ENCODE measurements at regions not wholly inside any gene's neighbourhood (a gene's known extent, or its start where the extent isn't known, plus 50 kb on each side); places are given as distances from the start of the nearest gene placed in this dataset.

GRCh38 chr3:116863270-116863770 is 153.7 kb downstream of the TUSC7 start:
- TF ChIP-seq POLR2A (IDR thresholded peaks at IDR 0.05) = no peak
- TF ChIP-seq, protein P1, sequence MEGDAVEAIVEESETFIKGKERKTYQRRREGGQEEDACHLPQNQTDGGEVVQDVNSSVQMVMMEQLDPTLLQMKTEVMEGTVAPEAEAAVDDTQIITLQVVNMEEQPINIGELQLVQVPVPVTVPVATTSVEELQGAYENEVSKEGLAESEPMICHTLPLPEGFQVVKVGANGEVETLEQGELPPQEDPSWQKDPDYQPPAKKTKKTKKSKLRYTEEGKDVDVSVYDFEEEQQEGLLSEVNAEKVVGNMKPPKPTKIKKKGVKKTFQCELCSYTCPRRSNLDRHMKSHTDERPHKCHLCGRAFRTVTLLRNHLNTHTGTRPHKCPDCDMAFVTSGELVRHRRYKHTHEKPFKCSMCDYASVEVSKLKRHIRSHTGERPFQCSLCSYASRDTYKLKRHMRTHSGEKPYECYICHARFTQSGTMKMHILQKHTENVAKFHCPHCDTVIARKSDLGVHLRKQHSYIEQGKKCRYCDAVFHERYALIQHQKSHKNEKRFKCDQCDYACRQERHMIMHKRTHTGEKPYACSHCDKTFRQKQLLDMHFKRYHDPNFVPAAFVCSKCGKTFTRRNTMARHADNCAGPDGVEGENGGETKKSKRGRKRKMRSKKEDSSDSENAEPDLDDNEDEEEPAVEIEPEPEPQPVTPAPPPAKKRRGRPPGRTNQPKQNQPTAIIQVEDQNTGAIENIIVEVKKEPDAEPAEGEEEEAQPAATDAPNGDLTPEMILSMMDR (IDR thresholded peaks at IDR 0.05) = no peak

DNA sequence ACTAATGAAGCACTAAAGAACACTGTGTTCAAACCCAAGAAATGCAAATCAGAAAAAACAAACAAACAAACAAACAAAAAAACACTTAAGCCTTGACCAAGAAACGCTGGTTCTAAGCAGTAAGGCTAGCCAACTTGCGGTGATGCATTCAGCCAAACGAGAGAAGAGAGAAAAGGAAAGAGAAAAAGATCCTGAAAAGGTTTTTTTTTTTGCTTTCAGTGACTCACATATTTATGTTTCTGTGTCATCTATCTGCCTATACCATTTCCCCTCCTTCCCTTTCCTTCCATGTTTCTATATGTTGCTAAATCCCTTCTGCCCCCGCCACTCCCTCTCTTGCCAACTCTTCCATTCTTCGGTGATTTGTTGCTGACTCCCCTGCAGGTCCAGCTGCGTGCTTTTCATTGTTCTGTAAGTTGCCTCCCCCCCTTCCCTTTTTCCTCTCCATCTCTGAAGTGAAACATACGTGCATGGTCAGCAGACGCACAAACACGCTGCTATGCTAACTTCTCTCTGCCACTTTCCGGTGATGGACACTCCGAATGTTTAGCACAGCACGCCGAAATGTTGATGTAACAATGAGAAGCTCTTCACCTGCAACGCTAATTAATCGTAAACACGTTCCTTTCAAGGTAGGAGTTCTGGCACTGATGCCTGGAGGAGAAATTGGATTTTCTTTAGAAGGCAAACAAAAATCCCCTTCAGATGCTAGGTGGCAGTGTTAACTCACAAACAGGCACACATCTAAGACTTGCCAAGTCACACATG is 154.4 kb downstream of the TUSC7 start:
- intact Hi-C loops (cut with DNase I) = loop anchor here in 1 of 2 donors (10.0 kb wide), 2 partner anchors 89 to 151 kb away; no protein-coding TSS in a partner anchor
- Histone ChIP-seq H3K36me3 (replicated peaks in 1 of 2) (no peaks in the 10 kb centered on the region), H3K4me1 (replicated peaks in 1 of 2) (peaks cover 0 to 12% of the 10 kb centered on the region in 2 donors), H3K9me3 (replicated peaks in 1 of 3) (no peaks in the 10 kb centered on the region), H3K27ac (no peak overlapping the region), H3K4me3 (peak overlapping the region in 3 of 4 donors; percentile 4 to 60 (median 18)), H3K27me3 (no peaks in the 10 kb centered on the region)
- TF ChIP-seq, protein P1 (IDR thresholded peaks at IDR 0.05) = peak; percentile 23 to 81 (median 72)
- no peak for TF ChIP-seq POLR2A (IDR thresholded peaks at IDR 0.05)
- peak in 6 of 7 donors; percentile 31 to 65 (median 45) for DNase-seq
- 4 to 7% (median 6%) methylated on average over 16 of the region's 16 CpGs for WGBS, 4 donors

More at GRCh38 chr3:116863270-116863770, 153.7 kb downstream of the TUSC7 start:
- Histone ChIP-seq H3K27me3 (no peaks in the 10 kb centered on the region), H3K27ac (no peak overlapping the region), H3K4me3 (peak overlapping the region in 1 of 4 donors; percentile 60), H3K36me3 (replicated peaks in 1 of 2) (no peaks in the 10 kb centered on the region), H3K4me1 (replicated peaks in 1 of 2) (peaks cover 0 to 12% of the 10 kb centered on the region in 2 donors), H3K9me3 (replicated peaks in 1 of 3) (no peaks in the 10 kb centered on the region)
- intact Hi-C loops (cut with DNase I) = loop anchor here in 1 of 2 donors (10.0 kb wide), 2 partner anchors 89 to 151 kb away; no protein-coding TSS in a partner anchor
- 44 to 76% (median 56%) methylated on average over 3 of the region's 3 CpGs for WGBS, 4 donors
- no peak for DNase-seq

GRCh38 chr3:116864590-116864927 is 155.0 kb downstream of the TUSC7 start:
- intact Hi-C loops (cut with DNase I) = loop anchor here in 1 of 2 donors (10.0 kb wide), 2 partner anchors 90 to 150 kb away; no protein-coding TSS in a partner anchor
- no peaks in the 10 kb centered on the region for H3K27me3 ChIP-seq
- no peak for DNase-seq
- WGBS, 4 donors = 10 to 17% (median 13%) methylated on average over 7 of the region's 7 CpGs
- no peaks in the 10 kb centered on the region for H3K36me3 ChIP-seq (replicated peaks in 1 of 2)
- TF ChIP-seq, protein P1 (IDR thresholded peaks at IDR 0.05) = no peak
- TF ChIP-seq POLR2A (IDR thresholded peaks at IDR 0.05) = no peak
- no peak overlapping the region for H3K27ac ChIP-seq
- peaks cover 0 to 12% of the 10 kb centered on the region in 2 donors for H3K4me1 ChIP-seq (replicated peaks in 1 of 2)
- H3K4me3 ChIP-seq = peak overlapping the region in 1 of 4 donors; percentile 60
- no peaks in the 10 kb centered on the region for H3K9me3 ChIP-seq (replicated peaks in 1 of 3)

GRCh38 chr3:116870379-116870778 is 160.8 kb downstream of the TUSC7 start:
- no peak for DNase-seq
- Histone ChIP-seq H3K27me3 (no peaks in the 10 kb centered on the region), H3K27ac (no peak overlapping the region), H3K9me3 (replicated peaks in 1 of 3) (no peaks in the 10 kb centered on the region), H3K4me1 (replicated peaks in 1 of 2) (no peaks in the 10 kb centered on the region), H3K36me3 (replicated peaks in 1 of 2) (no peaks in the 10 kb centered on the region), H3K4me3 (no peak overlapping the region)
- TF ChIP-seq, protein P1 (IDR thresholded peaks at IDR 0.05) = no peak
- no peak for TF ChIP-seq POLR2A (IDR thresholded peaks at IDR 0.05)
- WGBS, 4 donors = 48 to 62% (median 55%) methylated on average over 4 of the region's 4 CpGs
- intact Hi-C loops (cut with DNase I) = loop anchor here in 1 of 2 donors (10.0 kb wide), 1 partner anchor 54 kb away; no protein-coding TSS in a partner anchor

All from adrenal gland (tissue), 9 donors.